ENCODE measurements at regions not wholly inside any gene's neighbourhood (a gene's known extent, or its start where the extent isn't known, plus 50 kb on each side); places are given as distances from the start of the nearest gene placed in this dataset.

- no peak for DNase-seq (ENCODE audit: low read depth)
- no peak overlapping the region for H3K4me3 ChIP-seq (ENCODE audit: low read depth, low read length)
- TF ChIP-seq MYC (IDR thresholded peaks at IDR 0.05; ENCODE audit: low read depth, low read length): no peak
- no peak for TF ChIP-seq MAX (IDR thresholded peaks at IDR 0.05; ENCODE audit: low read depth, low read length)
- TF ChIP-seq POLR2A (IDR thresholded peaks at IDR 0.05; ENCODE audit: extremely low read depth, insufficient read length): no peak
- TF ChIP-seq CTCF (IDR thresholded peaks at IDR 0.05; ENCODE audit: low read depth, low read length): no peak
These were observed 227.1 kb upstream of the KLF12 start for GRCh38 chr13:74361274-74361673.

GRCh38 chr13:74346960-74347359, 212.8 kb upstream of the KLF12 start:
- DNase-seq (ENCODE audit: low read depth): no peak
- H3K4me3 ChIP-seq (ENCODE audit: low read depth, low read length): no peak overlapping the region
- TF ChIP-seq CTCF (IDR thresholded peaks at IDR 0.05; ENCODE audit: low read depth, low read length) (no peak), MYC (IDR thresholded peaks at IDR 0.05; ENCODE audit: low read depth, low read length) (no peak), POLR2A (IDR thresholded peaks at IDR 0.05; ENCODE audit: extremely low read depth, insufficient read length) (no peak), MAX (IDR thresholded peaks at IDR 0.05; ENCODE audit: low read depth, low read length) (no peak)

GRCh38 chr13:74338341-74338740, 204.1 kb upstream of the KLF12 start:
- TF ChIP-seq CTCF (IDR thresholded peaks at IDR 0.05; ENCODE audit: low read depth, low read length) (no peak), POLR2A (IDR thresholded peaks at IDR 0.05; ENCODE audit: extremely low read depth, insufficient read length) (no peak), MYC (IDR thresholded peaks at IDR 0.05; ENCODE audit: low read depth, low read length) (no peak), MAX (IDR thresholded peaks at IDR 0.05; ENCODE audit: low read depth, low read length) (no peak)
- no peak for DNase-seq (ENCODE audit: low read depth)
- no peak overlapping the region for H3K4me3 ChIP-seq (ENCODE audit: low read depth, low read length)

GRCh38 chr13:74336546-74336945, 202.3 kb upstream of the KLF12 start:
- no peak for DNase-seq (ENCODE audit: low read depth)
- no peak overlapping the region for H3K4me3 ChIP-seq (ENCODE audit: low read depth, low read length)
- TF ChIP-seq CTCF (IDR thresholded peaks at IDR 0.05; ENCODE audit: low read depth, low read length): no peak

GRCh38 chr13:74335370-74335769, 201.2 kb upstream of the KLF12 start:
- DNase-seq (ENCODE audit: low read depth): no peak
- no peak for TF ChIP-seq MYC (IDR thresholded peaks at IDR 0.05; ENCODE audit: low read depth, low read length)
- no peak for TF ChIP-seq CTCF (IDR thresholded peaks at IDR 0.05; ENCODE audit: low read depth, low read length)
- no peak overlapping the region for H3K4me3 ChIP-seq (ENCODE audit: low read depth, low read length)

GRCh38 chr13:74329962-74330361, 195.8 kb upstream of the KLF12 start:
- no peak overlapping the region for H3K4me3 ChIP-seq (ENCODE audit: low read depth, low read length)
- DNase-seq (ENCODE audit: low read depth): no peak
- TF ChIP-seq POLR2A (IDR thresholded peaks at IDR 0.05; ENCODE audit: extremely low read depth, insufficient read length) (no peak), CTCF (IDR thresholded peaks at IDR 0.05; ENCODE audit: low read depth, low read length) (no peak), MAX (IDR thresholded peaks at IDR 0.05; ENCODE audit: low read depth, low read length) (no peak), MYC (IDR thresholded peaks at IDR 0.05; ENCODE audit: low read depth, low read length) (no peak)

Data from NB4 (cell line).